ENCODE measurements at regions not wholly inside any gene's neighbourhood (a gene's known extent, or its start where the extent isn't known, plus 50 kb on each side); places are given as distances from the start of the nearest gene placed in this dataset.

GRCh38 chr7:35334506-35334905, 80.6 kb upstream of the TBX20 start:
- Histone ChIP-seq H2BK120ac (ENCODE audit: low read depth, low read length) (no peak overlapping the region), H3K36me3 (ENCODE audit: control insufficient read depth, insufficient read depth, low read length) (no peaks in the 10 kb centered on the region), H2AFZ (replicated peaks; ENCODE audit: low read length, poor library complexity) (no peak overlapping the region), H3K79me1 (ENCODE audit: low read depth in 1 of 2, low read length in 2 of 2) (no peaks in the 10 kb centered on the region), H3K9ac (ENCODE audit: low read depth, low read length) (no peak overlapping the region), H3K9me3 (ENCODE audit: control insufficient read depth, insufficient read depth, low read length) (no peaks in the 10 kb centered on the region), H3K9me1 (ENCODE audit: insufficient read depth, low read length) (no peaks in the 10 kb centered on the region), H3K4ac (ENCODE audit: low read depth, low read length) (no peak overlapping the region), H4K20me1 (ENCODE audit: insufficient read depth, low read length) (no peaks in the 10 kb centered on the region), H3K23ac (ENCODE audit: low read depth, low read length) (no peak overlapping the region), H3K4me3 (ENCODE audit: insufficient read depth, low read depth, low read length) (no peak overlapping the region), H4K8ac (ENCODE audit: low read depth in 2 of 2, low read length in 2 of 2) (no peak overlapping the region), H3K18ac (ENCODE audit: low read depth, low read length) (no peak overlapping the region), H2BK5ac (ENCODE audit: low read depth, low read length, poor library complexity, severe bottlenecking) (no peak overlapping the region), H2BK15ac (ENCODE audit: low read depth, low read length) (no peak overlapping the region), H2AK5ac (ENCODE audit: low read depth, low read length) (no peak overlapping the region), H3K56ac (ENCODE audit: extremely low read depth, insufficient read depth, low read length) (no peak overlapping the region), H3K4me2 (ENCODE audit: low read depth, low read length) (no peak overlapping the region), H2AK9ac (replicated peaks; ENCODE audit: low read depth, low read length, poor library complexity) (no peak overlapping the region), H3K27me3 (ENCODE audit: control insufficient read depth, insufficient read depth, low read length) (no peaks in the 10 kb centered on the region), H3K14ac (replicated peaks; ENCODE audit: low read depth, low read length) (no peak overlapping the region), H3K27ac (ENCODE audit: insufficient read depth, low read length) (no peak overlapping the region), H2BK20ac (ENCODE audit: low read depth, low read length) (no peak overlapping the region), H3K4me1 (ENCODE audit: control insufficient read depth, insufficient read depth, low read length) (no peaks in the 10 kb centered on the region), H4K5ac (ENCODE audit: low read depth, low read length) (no peak overlapping the region), H4K91ac (ENCODE audit: insufficient read depth, low read depth, low read length) (no peak overlapping the region)
- dilution Hi-C loops (cut with HindIII; ENCODE audit: low sequenced_read_pairs, unreplicated experiment): no loop called here
- in situ Hi-C loops (cut with MboI; ENCODE audit: low sequenced_read_pairs): no loop called here
- no CpG with 5 or more reads among the region's 3 CpGs for WGBS, 2 experiments (ENCODE audit: extremely low coverage in 2 of 2, insufficient read length in 1 of 2)
- CTCF ChIA-PET: no interaction called here
- intact Hi-C loops (cut with micrococcal nuclease): no loop called here
- no peak for ATAC-seq (ENCODE audit: low read depth)
- TF ChIP-seq POLR2A (IDR thresholded peaks at IDR 0.05; ENCODE audit: low read depth, low read length) (no peak), BHLHE40 (IDR thresholded peaks at IDR 0.05; ENCODE audit: low read depth, low read length) (no peak), MXI1 (IDR thresholded peaks at IDR 0.05; ENCODE audit: borderline replicate concordance, low read depth, low read length) (no peak), FOS (IDR thresholded peaks at IDR 0.05; ENCODE audit: low read depth, low read length) (no peak), SMC3 (IDR thresholded peaks at IDR 0.05; ENCODE audit: low read depth, low read length) (no peak), NFE2L2 (IDR thresholded peaks at IDR 0.05; ENCODE audit: low read depth, low read length) (no peak), CEBPB (IDR thresholded peaks at IDR 0.05; ENCODE audit: low read depth, low read length) (no peak), CHD1 (IDR thresholded peaks at IDR 0.05; ENCODE audit: low read depth, low read length) (no peak), USF2 (IDR thresholded peaks at IDR 0.05; ENCODE audit: low read depth, low read length) (no peak), MAFK (IDR thresholded peaks at IDR 0.05; ENCODE audit: low read depth, low read length) (no peak), ELK1 (IDR thresholded peaks at IDR 0.05; ENCODE audit: borderline replicate concordance, low read depth, low read length) (no peak), RCOR1 (IDR thresholded peaks at IDR 0.05; ENCODE audit: insufficient replicate concordance, low read length) (no peak), RAD21 (IDR thresholded peaks at IDR 0.05; ENCODE audit: low read length) (no peak), MAZ (IDR thresholded peaks at IDR 0.05; ENCODE audit: borderline replicate concordance, low read depth, low read length) (no peak), RFX5 (IDR thresholded peaks at IDR 0.05; ENCODE audit: low read depth, low read length) (no peak)
- TF ChIP-seq, protein P1, sequence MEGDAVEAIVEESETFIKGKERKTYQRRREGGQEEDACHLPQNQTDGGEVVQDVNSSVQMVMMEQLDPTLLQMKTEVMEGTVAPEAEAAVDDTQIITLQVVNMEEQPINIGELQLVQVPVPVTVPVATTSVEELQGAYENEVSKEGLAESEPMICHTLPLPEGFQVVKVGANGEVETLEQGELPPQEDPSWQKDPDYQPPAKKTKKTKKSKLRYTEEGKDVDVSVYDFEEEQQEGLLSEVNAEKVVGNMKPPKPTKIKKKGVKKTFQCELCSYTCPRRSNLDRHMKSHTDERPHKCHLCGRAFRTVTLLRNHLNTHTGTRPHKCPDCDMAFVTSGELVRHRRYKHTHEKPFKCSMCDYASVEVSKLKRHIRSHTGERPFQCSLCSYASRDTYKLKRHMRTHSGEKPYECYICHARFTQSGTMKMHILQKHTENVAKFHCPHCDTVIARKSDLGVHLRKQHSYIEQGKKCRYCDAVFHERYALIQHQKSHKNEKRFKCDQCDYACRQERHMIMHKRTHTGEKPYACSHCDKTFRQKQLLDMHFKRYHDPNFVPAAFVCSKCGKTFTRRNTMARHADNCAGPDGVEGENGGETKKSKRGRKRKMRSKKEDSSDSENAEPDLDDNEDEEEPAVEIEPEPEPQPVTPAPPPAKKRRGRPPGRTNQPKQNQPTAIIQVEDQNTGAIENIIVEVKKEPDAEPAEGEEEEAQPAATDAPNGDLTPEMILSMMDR (conservative IDR thresholded peaks at IDR 0.05; ENCODE audit: low read depth, low read length): no peak
- POLR2A ChIA-PET (ENCODE audit: unreplicated experiment): no interaction called here
- DNase-seq: no peak
- BruUV-seq (replicated peaks): no TSS peak

Data from IMR-90 (cell line).